HG03066 (cell line): ENCODE measurements at regions not wholly inside any gene's neighbourhood (a gene's known extent, or its start where the extent isn't known, plus 50 kb on each side); places are given as distances from the start of the nearest gene placed in this dataset.

Experiments
- ATAC-seq: cut with Tn5 transposase; IDR thresholded peaks from one replicate; pipeline ENCODE4 v1.9.1; 2021; ENCODE audit warnings: low read depth; ENCODE audit not compliant: unreplicated experiment

GRCh38 chr2:181146171-181146570 lies 165.8 kb downstream of the UBE2E3 start:
- no peak for ATAC-seq

DNA sequence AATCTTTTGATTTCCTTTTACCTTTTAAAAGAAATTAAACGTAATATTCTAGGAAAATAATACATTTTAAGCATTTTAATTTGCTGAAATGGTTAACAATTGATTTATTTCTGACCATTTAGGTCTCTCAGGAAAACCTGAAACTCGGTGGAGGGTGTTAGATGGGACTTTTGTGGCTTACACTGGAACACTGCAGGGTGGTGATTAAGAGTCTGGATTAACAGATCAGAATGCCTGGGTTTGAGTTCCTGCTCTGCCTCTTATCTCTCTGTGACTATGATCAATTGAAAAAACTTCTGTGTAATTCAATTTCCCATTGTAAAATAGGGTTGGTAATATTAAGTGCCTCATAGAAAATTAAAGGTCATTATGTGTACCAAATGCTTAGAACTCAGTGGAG lies 168.7 kb downstream of the UBE2E3 start:
- no peak for ATAC-seq

DNA sequence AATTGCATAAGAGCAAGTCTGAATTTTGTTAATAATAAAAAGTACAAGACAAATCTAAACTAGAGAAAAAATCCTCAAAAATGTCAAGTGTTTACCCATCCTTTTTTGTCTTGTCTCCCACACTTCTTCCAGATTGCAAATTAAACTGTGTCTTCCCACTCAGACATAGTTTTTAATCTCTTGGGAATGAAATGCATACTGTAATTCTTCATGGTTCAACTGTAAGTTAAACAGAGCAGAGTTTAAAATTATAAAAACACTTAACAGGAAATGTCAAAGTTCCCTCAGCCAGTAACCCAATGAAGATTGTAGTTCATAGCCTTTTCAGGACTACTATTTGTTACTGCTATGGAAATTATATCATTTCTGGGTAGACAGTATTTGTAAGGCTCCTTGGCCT lies 171.8 kb downstream of the UBE2E3 start:
- no peak for ATAC-seq

GRCh38 chr2:181152701-181153100 lies 172.3 kb downstream of the UBE2E3 start:
- ATAC-seq: no peak

- no peak for ATAC-seq
Measured at GRCh38 chr2:181153886-181154285, 173.5 kb downstream of the UBE2E3 start.

GRCh38 chr2:181157326-181157725 lies 176.9 kb downstream of the UBE2E3 start:
- ATAC-seq: no peak

DNA sequence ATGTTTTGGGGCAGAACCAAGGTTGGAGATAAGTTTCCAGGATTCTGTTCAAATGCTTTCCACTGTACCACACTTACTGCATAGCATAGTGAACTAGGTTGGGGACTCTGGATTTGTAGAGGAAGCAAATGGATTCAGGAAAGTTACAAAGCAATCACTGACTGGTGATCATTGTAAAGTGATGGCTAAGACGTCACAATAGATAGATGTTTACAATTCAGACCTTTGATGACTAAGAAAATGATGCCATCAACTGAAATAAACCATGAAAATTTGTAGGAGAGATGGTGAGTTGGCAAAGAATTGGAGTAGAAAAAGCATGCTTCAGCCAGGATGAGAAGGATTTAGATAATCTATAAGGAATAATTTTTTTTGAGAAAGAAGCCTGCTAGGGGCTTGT lies 178.0 kb downstream of the UBE2E3 start:
- no peak for ATAC-seq

- no peak for ATAC-seq
Measured at GRCh38 chr2:181161615-181162014, 181.2 kb downstream of the UBE2E3 start.

DNA sequence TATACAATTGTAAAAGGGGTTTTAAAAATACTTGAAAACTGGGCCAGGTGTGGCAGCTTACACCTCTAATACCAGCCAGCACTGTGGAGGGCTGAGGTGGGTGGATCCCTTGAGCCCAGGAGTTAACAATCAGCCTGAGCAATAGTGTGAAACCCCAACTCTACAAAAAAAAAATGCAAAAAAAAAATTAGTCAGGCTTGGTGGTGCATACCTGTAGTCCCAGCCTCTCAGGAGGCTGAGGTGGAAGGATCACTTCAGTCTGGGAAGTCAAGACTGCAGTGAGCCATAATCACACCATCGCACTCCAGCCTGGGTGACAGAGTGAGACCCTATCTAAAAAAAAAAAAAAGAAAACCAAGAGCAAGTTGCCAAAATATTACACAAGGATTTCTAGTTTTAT lies 182.7 kb downstream of the UBE2E3 start:
- ATAC-seq: no peak

DNA sequence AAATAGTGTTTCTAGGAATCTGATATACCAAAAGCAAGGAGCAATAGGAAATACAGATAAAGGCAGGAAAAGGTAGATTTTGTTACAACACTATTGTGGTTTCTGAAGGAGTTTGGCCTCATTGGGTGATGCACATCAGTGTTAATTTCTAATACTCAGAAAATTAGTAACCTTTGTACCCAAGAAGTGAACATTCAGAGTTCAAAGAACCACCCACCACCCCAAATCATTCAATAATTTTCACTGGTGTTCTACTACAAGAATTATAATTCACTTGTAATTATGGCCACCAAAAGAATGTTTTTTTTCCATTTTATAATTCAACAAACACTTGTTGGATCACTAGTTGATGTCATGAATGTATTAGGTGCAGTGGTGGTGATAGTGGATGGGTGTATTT lies 183.3 kb downstream of the UBE2E3 start:
- ATAC-seq: no peak

DNA sequence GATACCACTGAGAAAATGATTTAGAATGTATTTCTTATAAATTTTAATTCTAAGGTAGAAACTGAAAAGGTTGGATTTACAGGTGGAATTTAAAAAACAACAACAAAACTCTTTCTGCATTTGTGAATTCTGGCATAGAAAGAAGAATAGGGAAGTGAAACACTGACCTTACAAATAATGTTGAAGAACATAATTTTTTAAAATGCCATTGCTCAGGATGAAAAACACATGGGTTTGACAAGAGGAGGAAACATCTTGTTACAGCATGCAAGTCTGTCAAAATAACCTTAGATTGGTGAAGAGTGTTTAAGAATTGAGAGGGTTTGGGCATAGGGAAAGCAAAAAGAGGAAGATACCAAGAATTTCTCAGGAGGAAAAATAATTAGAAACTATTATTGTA lies 184.3 kb downstream of the UBE2E3 start:
- peak; percentile 52 for ATAC-seq

DNA sequence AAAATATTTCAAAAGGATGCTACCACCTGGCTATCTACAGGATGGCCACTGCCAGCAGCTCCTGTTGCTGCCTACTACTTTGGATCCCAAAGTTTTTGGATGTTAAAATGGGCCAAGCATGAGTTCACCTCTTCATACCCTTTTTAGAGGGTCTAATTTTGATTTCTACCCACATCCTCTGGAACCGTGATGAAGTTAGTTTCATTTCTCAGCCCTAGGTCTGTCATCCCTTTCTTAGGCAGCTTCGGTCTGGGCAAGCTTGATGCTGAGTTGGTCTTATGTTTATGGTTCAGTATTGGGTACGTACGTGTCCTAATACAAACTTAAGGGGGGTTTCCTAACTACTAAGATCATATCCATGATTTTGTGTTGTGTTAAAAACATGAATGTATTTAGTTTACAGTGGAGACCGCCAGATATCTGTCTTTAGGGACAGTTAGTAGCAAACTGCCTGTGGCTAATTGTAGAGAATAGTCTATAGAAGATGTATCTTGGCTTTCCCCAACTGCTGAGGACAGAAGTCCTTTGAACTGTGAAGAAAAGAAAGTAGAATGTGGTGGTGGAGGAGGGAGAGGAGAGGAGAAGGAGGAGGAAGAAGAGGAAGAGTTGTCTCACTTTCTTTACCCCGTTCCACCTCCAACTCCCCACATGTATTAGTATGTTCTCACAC lies 184.9 kb downstream of the UBE2E3 start:
- peak; percentile 55 for ATAC-seq

DNA sequence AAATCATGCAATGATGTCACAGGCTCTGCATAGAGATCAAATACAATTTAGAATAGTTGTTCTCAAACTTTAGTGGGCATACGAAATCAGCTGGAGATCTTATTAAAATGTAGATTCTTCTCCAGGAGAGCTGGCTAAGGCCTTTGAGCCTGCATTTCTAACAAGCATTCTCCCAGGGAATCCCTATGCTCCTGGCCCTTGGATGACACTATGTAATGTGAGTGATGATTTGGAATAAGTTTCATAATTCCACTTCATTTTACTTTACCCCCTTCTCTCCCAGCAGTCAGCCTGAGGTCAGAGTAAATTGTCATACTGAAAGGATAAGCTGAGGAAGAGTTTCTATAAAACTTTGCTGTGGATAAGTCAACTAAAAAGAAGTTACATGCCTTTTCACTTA lies 189.1 kb downstream of the UBE2E3 start:
- no peak for ATAC-seq

DNA sequence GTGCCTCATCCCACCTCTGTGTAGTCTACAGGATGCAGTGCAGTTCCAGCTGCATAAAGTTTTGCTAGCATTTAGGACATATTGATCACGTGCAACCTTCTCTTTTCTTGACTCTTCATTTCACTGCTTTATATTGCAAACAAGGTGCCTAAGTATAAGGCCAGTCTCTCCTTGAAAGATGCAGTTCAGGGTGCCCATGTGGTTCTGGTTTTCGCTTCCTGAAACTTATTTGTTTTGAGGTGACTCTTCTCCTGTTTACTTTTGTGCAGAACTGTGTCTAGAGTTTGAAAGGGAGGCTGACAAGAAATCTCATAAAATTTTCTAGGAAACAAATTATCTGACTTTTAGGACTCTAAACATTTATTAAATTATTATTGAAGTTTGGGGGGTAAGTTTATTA lies 189.9 kb downstream of the UBE2E3 start:
- peak; percentile 54 for ATAC-seq

DNA sequence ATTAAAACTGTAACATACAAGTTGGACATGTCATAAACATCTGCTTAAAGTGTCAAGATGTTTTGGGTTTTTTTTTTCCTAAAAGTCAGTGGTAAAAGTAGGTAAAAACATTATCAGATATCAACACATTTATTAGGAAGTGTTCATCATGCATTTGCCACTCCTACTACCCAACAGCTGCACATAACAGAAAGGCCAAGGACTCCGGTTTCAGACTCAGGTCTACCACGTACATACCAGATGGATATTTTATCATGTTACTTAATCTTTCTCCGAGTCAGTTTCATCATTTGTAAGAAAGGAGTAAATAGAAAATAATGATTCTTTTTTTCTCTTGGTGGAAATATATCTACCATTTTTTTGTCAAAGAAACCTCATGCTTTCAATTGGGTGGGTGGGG lies 192.3 kb downstream of the UBE2E3 start:
- ATAC-seq: no peak

GRCh38 chr2:181174611-181175580 lies 194.5 kb downstream of the UBE2E3 start:
- peak; percentile 48 for ATAC-seq

DNA sequence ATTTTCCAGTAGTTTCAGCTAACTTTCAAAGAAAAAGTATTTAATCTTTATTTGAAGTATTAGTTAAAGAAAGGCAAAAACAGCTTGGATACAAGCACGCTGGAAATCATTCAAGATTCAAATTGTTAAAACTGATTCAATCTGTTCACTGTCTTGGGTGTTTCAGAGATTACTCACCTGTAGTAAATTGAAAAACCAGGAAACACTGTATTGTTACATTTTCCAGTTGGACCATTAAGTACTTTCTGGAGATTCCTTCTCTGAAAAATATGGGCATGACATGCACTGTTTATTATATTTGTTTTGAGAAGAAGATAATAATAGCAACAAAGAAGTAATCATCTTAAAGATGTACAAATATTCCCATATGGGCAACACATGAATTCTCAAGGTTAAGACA lies 196.1 kb downstream of the UBE2E3 start:
- ATAC-seq: no peak

- ATAC-seq: no peak
Measured at GRCh38 chr2:181177376-181177775, 197.0 kb downstream of the UBE2E3 start.

- no peak for ATAC-seq
Measured at GRCh38 chr2:181178130-181178529, 197.7 kb downstream of the UBE2E3 start.

GRCh38 chr2:181178823-181179412 lies 198.5 kb downstream of the UBE2E3 start:
- ATAC-seq: peak; percentile 68

DNA sequence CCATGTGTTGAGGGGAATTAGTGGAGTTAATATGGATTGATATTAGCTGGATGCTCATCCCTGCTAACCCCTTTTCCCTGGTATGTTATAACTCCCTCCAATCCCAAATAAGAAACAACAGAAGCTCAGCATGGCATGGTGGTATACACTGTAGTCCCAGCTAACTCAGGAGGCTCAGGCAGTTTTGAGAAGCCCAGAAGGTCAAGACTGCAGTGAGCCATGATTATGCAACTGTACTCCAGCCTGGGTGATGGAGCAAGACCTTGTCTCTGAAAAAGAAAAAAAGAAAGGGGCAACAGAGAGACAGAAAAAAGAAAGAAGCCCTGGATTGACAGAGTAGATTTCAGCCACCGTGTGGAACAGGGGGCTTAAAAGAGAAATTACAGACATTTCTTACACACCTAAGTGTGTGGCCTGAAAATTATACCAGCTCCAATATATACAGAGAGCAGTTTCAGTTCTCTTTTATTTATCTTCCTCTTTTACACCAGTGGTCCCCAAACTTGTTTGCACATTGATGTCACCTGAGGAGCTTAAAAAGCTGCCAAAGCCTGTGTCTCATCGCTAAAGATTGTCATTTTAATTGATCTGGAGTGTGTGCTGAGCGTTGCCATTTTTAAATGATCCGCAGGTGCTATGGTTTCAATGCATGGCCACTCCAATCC lies 203.6 kb downstream of the UBE2E3 start:
- ATAC-seq: peak; percentile 99
